IMR-90 (cell line): ENCODE measurements at regions not wholly inside any gene's neighbourhood (a gene's known extent, or its start where the extent isn't known, plus 50 kb on each side); places are given as distances from the start of the nearest gene placed in this dataset.

Experiments
- ATAC-seq: fragments of 200-7000 bp; cut with Tn5 transposase; 2 replicates; pipeline ENCODE4 v1.9.1; 2020; ENCODE audit warnings: low read depth, mild to moderate bottlenecking, moderate library complexity
- BruUV-seq: library from RNA; stranded (reverse); fragments of 400-500 nt; replicated peaks from 2 replicates; lab custom pipeline; 2021; lab: Mats Ljungman, UMichigan
- CTCF ChIA-PET: fragments of 300-600 bp; formaldehyde crosslinking; extraction: SDS; loops from one replicate; lab custom pipeline; 2021; ENCODE audit warnings: antibody characterized with exemption; lab: Yijun Ruan, JAX
- POLR2A ChIA-PET: fragments of 300-600 bp; sonication (Branson Sonifier 250); formaldehyde crosslinking; loops from one replicate; lab custom pipeline; 2022; ENCODE audit warnings: antibody characterized with exemption; ENCODE audit not compliant: unreplicated experiment; lab: Charles Lee
- DNase-seq: peaks from one replicate; pipeline ENCODE4 v3.0.0; 2013
- H2AFZ ChIP-seq: replicated peaks from 2 replicates; pipeline ENCODE3; 2013; ENCODE audit warnings: low read length, mild to moderate bottlenecking; ENCODE audit not compliant: poor library complexity
- H2AK5ac ChIP-seq: 2 replicates; pipeline ENCODE4 v1.6.1; 2013; ENCODE audit warnings: low read depth, low read length, inconsistent platforms
- H2AK9ac ChIP-seq: replicated peaks from 2 replicates; pipeline ENCODE3; 2013; ENCODE audit warnings: mild to moderate bottlenecking, low read depth, low read length, moderate library complexity; ENCODE audit not compliant: poor library complexity
- H2BK120ac ChIP-seq: 2 replicates; pipeline ENCODE4 v1.6.1; 2013; ENCODE audit warnings: low read depth, low read length, inconsistent platforms
- H2BK15ac ChIP-seq: 3 replicates; pipeline ENCODE4 v1.6.1; 2013; ENCODE audit warnings: low read depth, low read length, inconsistent platforms
- H2BK20ac ChIP-seq: 2 replicates; pipeline ENCODE4 v1.6.1; 2013; ENCODE audit warnings: low read depth, mild to moderate bottlenecking, inconsistent platforms, low read length, moderate library complexity
- H2BK5ac ChIP-seq: 2 replicates; pipeline ENCODE4 v1.6.1; 2013; ENCODE audit warnings: mild to moderate bottlenecking, low read depth, low read length, inconsistent platforms; ENCODE audit not compliant: poor library complexity, severe bottlenecking
- H3K14ac ChIP-seq: replicated peaks from 2 replicates; pipeline ENCODE4 v1.6.1; 2013; ENCODE audit warnings: low read depth, low read length, inconsistent platforms
- H3K18ac ChIP-seq: 2 replicates; pipeline ENCODE4 v1.6.1; 2013; ENCODE audit warnings: low read depth, low read length, control low read depth
- H3K23ac ChIP-seq: 2 replicates; pipeline ENCODE4 v1.6.1; 2013; ENCODE audit warnings: low read depth, low read length, inconsistent platforms
- H3K27ac ChIP-seq: 2 replicates; pipeline ENCODE4 v1.5.1; 2013; ENCODE audit warnings: mild to moderate bottlenecking, control low read depth, low read length; ENCODE audit not compliant: insufficient read depth
- H3K27me3 ChIP-seq: 2 replicates; pipeline ENCODE4 v1.6.1; 2013; ENCODE audit warnings: low read length; ENCODE audit not compliant: control insufficient read depth, insufficient read depth
- H3K36me3 ChIP-seq: 2 replicates; pipeline ENCODE4 v1.6.1; 2013; ENCODE audit warnings: low read length, mixed read lengths; ENCODE audit not compliant: control insufficient read depth, insufficient read depth
- H3K4ac ChIP-seq: 2 replicates; pipeline ENCODE4 v1.6.1; 2013; ENCODE audit warnings: low read depth, low read length, inconsistent platforms
- H3K4me1 ChIP-seq: 2 replicates; pipeline ENCODE4 v1.6.1; 2013; ENCODE audit warnings: low read length, mixed read lengths; ENCODE audit not compliant: control insufficient read depth, insufficient read depth
- H3K4me2 ChIP-seq: 2 replicates; pipeline ENCODE4 v1.6.1; 2013; ENCODE audit warnings: low read depth, mild to moderate bottlenecking, control low read depth, low read length, moderate library complexity
- H3K4me3 ChIP-seq: 2 replicates; pipeline ENCODE4 v1.5.1; 2013; ENCODE audit warnings: low read depth, mild to moderate bottlenecking, control low read depth, low read length, moderate library complexity; ENCODE audit not compliant: insufficient read depth
- H3K56ac ChIP-seq: 2 replicates; pipeline ENCODE4 v1.6.1; 2013; ENCODE audit warnings: low read length, inconsistent platforms; ENCODE audit not compliant: insufficient read depth; ENCODE audit errors: extremely low read depth
- H3K79me1 ChIP-seq, 2 experiments: 2 replicates each; pipeline ENCODE4 v1.6.1; 2013; ENCODE audit warnings: low read length in 2 of 2, inconsistent platforms in 1 of 2, low read depth in 1 of 2
- H3K9ac ChIP-seq: 2 replicates; pipeline ENCODE4 v1.6.1; 2013; ENCODE audit warnings: low read depth, low read length, control low read depth
- H3K9me1 ChIP-seq: 2 replicates; pipeline ENCODE4 v1.6.1; 2013; ENCODE audit warnings: low read length, inconsistent platforms; ENCODE audit not compliant: insufficient read depth
- H3K9me3 ChIP-seq: 2 replicates; pipeline ENCODE4 v1.6.1; 2013; ENCODE audit warnings: low read length; ENCODE audit not compliant: control insufficient read depth, insufficient read depth
- H4K20me1 ChIP-seq: 2 replicates; pipeline ENCODE4 v1.6.1; 2013; ENCODE audit warnings: low read length, inconsistent platforms; ENCODE audit not compliant: insufficient read depth
- H4K5ac ChIP-seq: 2 replicates; pipeline ENCODE4 v1.6.1; 2013; ENCODE audit warnings: mild to moderate bottlenecking, low read depth, low read length, control low read depth
- H4K8ac ChIP-seq, 2 experiments: 2 replicates each; pipeline ENCODE4 v1.6.1; 2013; ENCODE audit warnings: low read depth in 2 of 2, low read length in 2 of 2, control low read depth in 1 of 2, inconsistent platforms in 1 of 2
- H4K91ac ChIP-seq: 2 replicates; pipeline ENCODE4 v1.6.1; 2013; ENCODE audit warnings: low read depth, low read length, inconsistent platforms; ENCODE audit not compliant: insufficient read depth
- CEBPB ChIP-seq: IDR thresholded peaks from 2 replicates; pipeline ENCODE4 v1.6.1; 2012; ENCODE audit warnings: low read depth, low read length, improper control_type of control experiment
- CHD1 ChIP-seq: IDR thresholded peaks from 2 replicates; pipeline ENCODE4 v1.6.1; 2012; ENCODE audit warnings: low read depth, low read length, improper control_type of control experiment
- CTCF ChIP-seq: conservative IDR thresholded peaks from 2 replicates; pipeline ENCODE4 v1.5.1; 2012; ENCODE audit warnings: mild to moderate bottlenecking, low read depth, low read length, improper control_type of control experiment
- POLR2A ChIP-seq: IDR thresholded peaks from 2 replicates; pipeline ENCODE4 v1.6.1; 2012; ENCODE audit warnings: mild to moderate bottlenecking, low read depth, low read length
- RAD21 ChIP-seq: IDR thresholded peaks from 2 replicates; pipeline ENCODE4 v1.6.1; 2012; ENCODE audit warnings: low read length, improper control_type of control experiment
- WGBS, 2 experiments: methylation state at CpG; one replicate each; pipeline versions ENCODE4 v1.1.5 to v1.1.7; 2013; ENCODE audit warnings: missing lambda C conversion rate in 2 of 2; ENCODE audit not compliant: insufficient read length in 1 of 2; ENCODE audit errors: extremely low coverage in 2 of 2; 5-methylcytosine and 5-hydroxymethylcytosine counted together
- dilution Hi-C: fragments of 300-500 bp; cut with HindIII; formaldehyde crosslinking; loops from one replicate; pipeline ENCODE4 v1.14.3; 2018; ENCODE audit warnings: low sequenced_read_pairs; ENCODE audit not compliant: unreplicated experiment
- in situ Hi-C: fragments of 300-500 bp; cut with MboI; formaldehyde crosslinking; loops from 3 replicates; pipeline ENCODE4 v1.14.3; 2019; ENCODE audit warnings: low sequenced_read_pairs, inconsistent platforms, mixed read lengths
- intact Hi-C: fragments of 100-400 bp; cut with micrococcal nuclease; formaldehyde crosslinking; loops from 2 replicates; pipeline ENCODE4 v1.10.0; 2022

- no peak overlapping the region for H2BK15ac ChIP-seq
- in situ Hi-C loops (no loop called here), dilution Hi-C loops (no loop called here), intact Hi-C loops (no loop called here)
- no peak overlapping the region for H3K56ac ChIP-seq
- H3K9me3 ChIP-seq: peaks cover 14% of the 10 kb centered on the region
- H2BK20ac ChIP-seq: no peak overlapping the region
- WGBS, 2 experiments: no CpG with 5 or more reads among the region's 6 CpGs
- no peak overlapping the region for H3K14ac ChIP-seq
- no peaks in the 10 kb centered on the region for H3K36me3 ChIP-seq
- BruUV-seq: no TSS peak
- H3K4me1 ChIP-seq: no peaks in the 10 kb centered on the region
- DNase-seq: no peak
- H2BK5ac ChIP-seq: no peak overlapping the region
- H3K9me1 ChIP-seq: no peaks in the 10 kb centered on the region
- H3K9ac ChIP-seq: no peak overlapping the region
- H3K27ac ChIP-seq: no peak overlapping the region
- CTCF ChIA-PET: no interaction called here
- TF ChIP-seq CHD1: no peak
- TF ChIP-seq CTCF: no peak
- TF ChIP-seq POLR2A: no peak
- no peak for TF ChIP-seq CEBPB
- TF ChIP-seq RAD21: no peak
- H3K23ac ChIP-seq: no peak overlapping the region
- no peak overlapping the region for H3K18ac ChIP-seq
- POLR2A ChIA-PET: no interaction called here
- H3K4ac ChIP-seq: no peak overlapping the region
- H2BK120ac ChIP-seq: no peak overlapping the region
- H3K79me1 ChIP-seq: no peaks in the 10 kb centered on the region
- no peak overlapping the region for H2AK9ac ChIP-seq
- no peaks in the 10 kb centered on the region for H4K20me1 ChIP-seq
- no peak for ATAC-seq
- no peak overlapping the region for H3K4me3 ChIP-seq
- H2AK5ac ChIP-seq: no peak overlapping the region
- no peak overlapping the region for H2AFZ ChIP-seq
- no peak overlapping the region for H4K8ac ChIP-seq
- no peak overlapping the region for H4K5ac ChIP-seq
- no peak overlapping the region for H3K4me2 ChIP-seq
- no peak overlapping the region for H4K91ac ChIP-seq
- H3K27me3 ChIP-seq: no peaks in the 10 kb centered on the region
These were observed 172.6 kb downstream of the OTUD1 start for GRCh38 chr10:23611308-23612029.
